HCT116 (cell line): ENCODE measurements at regions not wholly inside any gene's neighbourhood (a gene's known extent, or its start where the extent isn't known, plus 50 kb on each side); places are given as distances from the start of the nearest gene placed in this dataset.

Source experiments
- POLR2A ChIP-seq: IDR thresholded peaks from 2 replicates; pipeline ENCODE4 v1.7.0; 2011; ENCODE audit warnings: borderline replicate concordance; ENCODE audit not compliant: insufficient read depth, insufficient read length; ENCODE audit errors: extremely low read depth
- RAD21 ChIP-seq: IDR thresholded peaks from 2 replicates; pipeline ENCODE4 v1.6.1; 2012; ENCODE audit warnings: low read depth, mild to moderate bottlenecking
- SIN3A ChIP-seq: IDR thresholded peaks from 2 replicates; pipeline ENCODE4 v1.6.1; 2012; ENCODE audit warnings: low read depth
- SRF ChIP-seq: IDR thresholded peaks from 2 replicates; pipeline ENCODE4 v1.6.1; 2012; ENCODE audit warnings: low read depth
- YY1 ChIP-seq: IDR thresholded peaks from 2 replicates; pipeline ENCODE4 v1.6.1; 2011; ENCODE audit warnings: low read length, low read depth, moderate library complexity, mild to moderate bottlenecking; ENCODE audit not compliant: insufficient replicate concordance; ENCODE audit errors: extremely low read depth
- ZNF274 ChIP-seq: fragments of 200-500 bp; sonication (Bioruptor generic); IDR thresholded peaks from 2 replicates; pipeline ENCODE4 v1.6.1; 2014; ENCODE audit warnings: mild to moderate bottlenecking, low read depth, low read length, inconsistent platforms
- TF ChIP-seq, protein P1 (sequence below), 3 experiments: fragments of 200-600 bp in 1 of 3; sonication (generic) in 1 of 3; IDR thresholded peaks in 2 of 3; conservative IDR thresholded peaks in 1 of 3; 2 replicates each; pipeline ENCODE4 v1.5.1; 2012 to 2017; ENCODE audit warnings: low read depth in 2 of 3, low read length in 2 of 3, antibody characterized with exemption in 1 of 3, borderline replicate concordance in 1 of 3, control low read depth in 1 of 3, mild to moderate bottlenecking in 1 of 3, mixed read lengths in 1 of 3, mixed run types in 1 of 3, moderate library complexity in 1 of 3; ENCODE audit not compliant: insufficient read depth in 1 of 3

DNA sequence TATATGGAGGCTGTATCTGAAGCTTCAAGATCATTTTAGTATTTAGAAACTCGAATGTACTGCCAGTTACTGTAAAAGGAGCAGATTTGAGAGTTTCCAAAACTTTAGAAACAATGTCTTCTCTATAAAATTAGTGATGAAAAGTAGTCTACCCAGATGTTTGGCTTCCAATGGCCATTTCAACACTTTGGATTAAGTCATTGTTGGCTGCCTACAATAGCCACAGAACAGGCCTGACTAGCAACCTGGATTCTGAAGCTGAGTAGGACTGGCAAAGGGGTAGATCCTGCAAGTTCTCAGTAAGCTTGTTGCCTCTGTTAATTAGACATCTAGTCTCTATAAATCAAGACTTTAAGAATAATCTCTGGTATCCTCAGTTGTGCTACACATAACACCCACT is 239.0 kb upstream of the KCNMB2 start:
- TF ChIP-seq POLR2A: no peak
- no peak for TF ChIP-seq ZNF274
- TF ChIP-seq, protein P1, sequence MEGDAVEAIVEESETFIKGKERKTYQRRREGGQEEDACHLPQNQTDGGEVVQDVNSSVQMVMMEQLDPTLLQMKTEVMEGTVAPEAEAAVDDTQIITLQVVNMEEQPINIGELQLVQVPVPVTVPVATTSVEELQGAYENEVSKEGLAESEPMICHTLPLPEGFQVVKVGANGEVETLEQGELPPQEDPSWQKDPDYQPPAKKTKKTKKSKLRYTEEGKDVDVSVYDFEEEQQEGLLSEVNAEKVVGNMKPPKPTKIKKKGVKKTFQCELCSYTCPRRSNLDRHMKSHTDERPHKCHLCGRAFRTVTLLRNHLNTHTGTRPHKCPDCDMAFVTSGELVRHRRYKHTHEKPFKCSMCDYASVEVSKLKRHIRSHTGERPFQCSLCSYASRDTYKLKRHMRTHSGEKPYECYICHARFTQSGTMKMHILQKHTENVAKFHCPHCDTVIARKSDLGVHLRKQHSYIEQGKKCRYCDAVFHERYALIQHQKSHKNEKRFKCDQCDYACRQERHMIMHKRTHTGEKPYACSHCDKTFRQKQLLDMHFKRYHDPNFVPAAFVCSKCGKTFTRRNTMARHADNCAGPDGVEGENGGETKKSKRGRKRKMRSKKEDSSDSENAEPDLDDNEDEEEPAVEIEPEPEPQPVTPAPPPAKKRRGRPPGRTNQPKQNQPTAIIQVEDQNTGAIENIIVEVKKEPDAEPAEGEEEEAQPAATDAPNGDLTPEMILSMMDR (IDR thresholded peaks at IDR 0.05 in 2 of 3, conservative IDR thresholded peaks at IDR 0.05 in 1 of 3; ENCODE audit: borderline replicate concordance in 1 of 3, insufficient read depth in 1 of 3, low read depth in 2 of 3, low read length in 2 of 3): no peak
- no peak for TF ChIP-seq RAD21
- TF ChIP-seq SIN3A: no peak
- no peak for TF ChIP-seq SRF
- no peak for TF ChIP-seq YY1
